Umbilical cord (tissue), 1 donor: ENCODE measurements at regions not wholly inside any gene's neighbourhood (a gene's known extent, or its start where the extent isn't known, plus 50 kb on each side); places are given as distances from the start of the nearest gene placed in this dataset.
"Not testable (repeated sequence)": the region's sequence is repeated elsewhere in the genome, so short reads cannot be mapped to it uniquely, and the experiment has no call there.

Experiments used
- DNase-seq: peaks from one replicate; pipeline ENCODE4 v3.0.0-alpha.2; 2015; ENCODE audit warnings: low spot score

DNA sequence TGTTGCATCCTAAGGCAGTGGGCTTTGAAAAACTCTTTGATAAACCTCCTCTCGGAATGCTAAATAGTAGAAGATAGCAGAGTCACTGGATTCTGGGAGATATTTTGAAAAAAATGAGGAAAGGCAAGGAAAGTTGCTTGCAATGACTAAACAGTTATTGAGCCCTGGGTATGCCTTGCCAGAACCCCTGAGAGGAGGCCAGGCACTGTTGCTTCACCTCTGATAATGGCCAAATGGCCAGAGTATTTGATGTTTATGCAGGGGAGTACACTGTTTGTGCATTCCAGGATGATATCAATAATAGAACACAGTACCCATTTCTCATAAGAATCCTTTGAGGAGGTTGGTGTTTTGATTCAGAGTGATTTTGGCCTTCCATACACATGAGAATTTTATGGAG lies 935.1 kb upstream of the WWC1 start:
- DNase-seq, result peak; percentile 13

GRCh38 chr5:167358868-167359492 lies 932.5 kb upstream of the WWC1 start:
- DNase-seq, result no peak

DNA sequence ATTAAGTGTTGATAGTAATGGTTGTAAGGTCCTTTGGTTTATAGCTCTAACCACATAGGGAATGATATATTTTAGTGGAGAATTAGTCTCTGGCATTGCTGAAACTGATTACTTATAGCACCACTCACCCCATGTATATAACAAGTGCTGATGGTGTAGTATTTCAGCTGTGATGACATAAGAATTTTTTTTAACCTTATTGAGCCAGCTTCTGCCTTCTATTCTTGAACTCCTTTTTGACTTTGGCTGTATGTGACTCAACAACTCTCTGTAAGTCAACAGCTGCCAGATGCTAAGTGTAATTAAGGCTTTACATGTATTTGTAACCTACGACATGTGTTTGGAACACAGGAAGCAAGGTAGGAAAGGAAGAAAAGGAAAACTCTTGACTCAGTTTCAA lies 929.6 kb upstream of the WWC1 start:
- no peak for DNase-seq

DNA sequence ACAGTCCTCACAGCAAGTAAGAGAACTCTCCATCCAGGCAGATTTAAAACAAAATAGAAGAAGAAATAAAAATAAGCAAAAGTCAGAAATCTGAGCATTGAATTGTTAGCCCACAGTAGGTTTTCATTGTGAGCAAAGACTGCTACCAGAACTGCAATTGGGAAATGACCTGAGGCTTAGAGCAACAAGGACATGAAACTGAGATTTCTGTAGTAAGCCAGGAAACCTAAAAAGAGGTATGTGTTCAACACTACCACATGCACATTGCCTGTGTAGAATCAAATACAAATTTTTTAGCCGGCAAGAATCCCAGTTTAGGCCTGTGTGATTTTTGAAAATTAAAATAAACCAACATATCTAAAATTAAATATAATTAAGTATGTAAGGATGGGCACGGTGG lies 928.4 kb upstream of the WWC1 start:
- DNase-seq, result no peak

- no peak for DNase-seq
These were observed 916.3 kb upstream of the WWC1 start for GRCh38 chr5:167375125-167375524.

DNA sequence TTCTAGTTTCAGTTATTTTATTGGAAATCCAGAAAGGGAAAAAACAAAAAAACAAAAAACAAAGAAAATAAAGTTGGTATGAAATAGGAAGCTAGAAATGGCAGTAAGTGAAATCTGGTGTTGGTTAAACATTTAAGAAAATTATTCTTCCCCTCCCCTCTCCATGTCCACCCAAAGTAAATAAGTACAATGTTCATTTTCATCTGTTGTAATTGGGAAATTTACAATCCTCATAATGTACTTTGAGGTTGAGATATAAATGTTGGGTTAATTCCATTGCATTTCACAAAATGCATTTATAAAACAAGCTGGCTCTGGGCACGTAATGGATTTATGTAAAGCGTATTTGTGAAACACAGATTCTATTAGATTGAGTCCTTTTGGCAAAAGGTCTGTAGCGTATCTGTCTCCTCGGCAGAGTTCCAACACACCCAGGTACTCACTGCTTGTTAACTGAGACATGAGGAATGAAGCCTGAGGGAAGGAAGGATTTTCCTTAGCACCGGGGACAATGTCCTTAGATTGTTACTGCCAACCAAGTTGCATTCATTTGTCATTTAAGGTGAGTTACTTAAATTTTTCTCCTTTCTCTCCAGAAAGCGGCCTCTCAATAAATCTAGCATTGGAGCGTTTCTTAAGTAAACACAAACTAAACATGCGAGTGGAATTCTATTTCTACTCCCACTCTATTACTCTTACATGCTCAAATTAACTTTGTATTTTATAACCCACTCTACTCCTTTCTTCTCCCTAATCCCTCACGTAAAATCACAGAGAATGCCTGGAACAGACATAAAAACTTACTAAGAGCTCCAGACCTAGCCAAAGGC lies 912.3 kb upstream of the WWC1 start:
- DNase-seq, result peak; percentile 40

DNA sequence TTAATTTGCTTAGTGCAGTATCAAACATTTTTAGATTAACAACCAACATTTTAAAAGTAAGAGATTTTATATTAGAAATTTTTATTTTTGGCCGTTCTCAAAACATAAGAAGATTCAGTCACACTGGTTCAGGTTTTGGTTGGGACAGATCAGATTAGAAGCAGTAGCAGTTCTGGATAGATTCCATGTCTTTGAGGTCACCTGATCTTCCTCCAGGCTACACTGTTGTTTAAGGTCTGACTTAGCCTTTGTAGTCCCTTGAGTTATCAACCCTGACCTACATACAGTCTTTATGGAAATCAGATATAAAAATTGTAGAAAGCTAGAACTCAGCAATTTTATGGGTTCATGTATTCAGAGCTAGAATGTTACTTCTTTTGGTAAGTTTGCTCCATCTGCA lies 910.0 kb upstream of the WWC1 start:
- DNase-seq, result no peak

GRCh38 chr5:167389537-167389936 lies 901.9 kb upstream of the WWC1 start:
- DNase-seq, result peak; percentile 12

- not testable (repeated sequence) for DNase-seq
These were observed 900.2 kb upstream of the WWC1 start for GRCh38 chr5:167391286-167391685.

DNA sequence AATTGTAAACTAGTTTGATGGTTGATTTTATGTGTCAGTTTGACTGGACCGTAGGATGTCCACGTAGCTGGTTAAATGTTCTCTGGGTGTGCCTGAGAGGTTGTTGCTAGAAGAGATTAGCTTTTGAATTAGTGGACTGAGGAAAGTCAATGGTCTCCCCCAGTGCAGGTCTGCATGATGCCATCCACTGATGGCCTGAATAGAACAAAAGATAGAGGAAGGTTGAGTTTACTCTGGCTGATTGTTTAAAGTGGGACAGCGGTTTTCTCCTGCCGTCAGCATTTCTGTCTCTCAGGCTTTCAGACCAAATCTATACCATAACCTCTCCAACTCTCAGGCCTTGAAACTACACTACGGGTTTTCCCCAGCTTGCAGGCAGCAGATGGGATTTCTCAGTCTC lies 899.2 kb upstream of the WWC1 start:
- DNase-seq, result no peak

GRCh38 chr5:167393358-167393757 lies 898.1 kb upstream of the WWC1 start:
- no peak for DNase-seq

DNA sequence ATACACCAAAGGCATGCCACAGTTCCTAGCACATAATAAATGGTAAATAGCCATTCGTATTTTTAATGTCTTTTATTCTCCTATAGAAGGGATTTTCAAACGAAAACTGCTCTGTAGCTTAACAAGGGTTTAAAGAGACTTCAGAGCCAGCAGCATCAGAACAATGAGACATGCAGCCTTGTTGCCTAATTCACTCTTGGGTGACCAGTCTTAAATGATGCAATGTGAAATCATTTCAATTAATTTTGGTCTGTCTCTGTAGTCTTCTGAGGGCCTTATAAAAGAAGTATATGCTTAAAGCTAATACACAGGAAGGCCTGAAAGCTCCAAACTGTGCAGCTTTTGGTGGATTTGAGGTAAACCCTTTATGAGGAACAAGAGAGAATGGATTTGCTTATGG lies 888.8 kb upstream of the WWC1 start:
- DNase-seq, result peak; percentile 42

GRCh38 chr5:167406513-167406912 lies 884.9 kb upstream of the WWC1 start:
- no peak for DNase-seq

GRCh38 chr5:167412556-167412955 lies 878.9 kb upstream of the WWC1 start:
- no peak for DNase-seq

DNA sequence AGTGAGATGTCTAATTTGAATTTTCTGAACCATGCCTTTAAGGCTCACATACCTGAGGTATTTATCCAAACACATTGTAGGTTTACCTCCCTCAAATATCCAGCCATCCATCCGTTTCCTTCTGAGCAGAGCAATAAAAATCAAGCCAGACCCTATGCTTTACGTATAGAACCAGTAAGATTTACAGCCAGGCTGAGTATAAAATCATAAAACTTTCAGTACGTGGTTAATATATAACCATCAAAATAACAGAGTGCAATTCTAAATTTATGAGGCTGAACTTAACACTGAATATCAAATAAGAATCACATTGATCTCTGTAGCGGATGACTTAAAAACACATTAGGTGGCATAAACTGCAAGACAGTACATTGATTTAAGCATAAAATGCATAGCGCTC lies 877.9 kb upstream of the WWC1 start:
- DNase-seq, result no peak

- DNase-seq, result no peak
These were observed 876.8 kb upstream of the WWC1 start for GRCh38 chr5:167414611-167415010.

DNA sequence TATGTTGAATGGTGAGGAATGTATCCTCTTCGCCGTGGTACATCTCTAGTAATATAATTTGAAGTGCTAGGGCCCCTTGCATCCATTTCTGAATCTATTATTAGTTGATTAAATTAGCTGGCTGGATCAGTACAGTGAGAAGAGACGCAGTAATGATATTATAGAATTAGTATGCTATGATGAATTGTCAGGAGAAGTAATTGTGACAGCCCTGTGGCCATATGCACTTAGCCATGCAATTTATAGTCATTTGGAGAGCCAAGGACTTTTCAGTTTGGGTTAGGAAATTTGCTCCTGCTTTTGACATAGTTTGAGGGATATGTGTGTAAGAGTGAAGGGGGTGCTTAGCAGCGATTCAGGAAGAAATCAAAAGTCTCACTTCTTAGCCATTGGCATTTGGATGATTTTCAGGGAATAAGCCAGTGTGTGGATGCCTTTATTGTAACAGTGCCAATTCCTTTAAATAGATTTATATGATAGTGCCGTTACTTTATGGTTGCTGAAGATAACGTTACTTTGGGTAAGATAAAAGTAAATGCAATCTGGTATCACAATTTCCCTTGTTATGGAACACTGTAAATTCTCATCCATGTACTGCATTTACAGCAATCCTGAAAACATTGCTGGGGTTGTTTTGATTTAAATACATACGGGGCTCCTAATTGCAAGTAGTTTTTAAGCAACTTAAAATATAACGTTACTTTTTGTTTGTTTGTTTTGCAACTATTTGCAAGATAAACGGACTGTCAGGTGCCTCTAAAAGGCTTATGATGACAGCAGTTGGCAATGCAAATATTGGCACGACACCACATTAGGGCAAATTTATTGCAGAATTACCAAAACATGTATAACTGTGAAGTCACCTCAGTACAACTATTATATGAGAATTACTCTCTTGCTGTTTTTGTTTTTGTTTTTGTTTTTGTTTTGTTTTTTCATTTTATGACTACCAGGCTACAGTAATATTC lies 875.4 kb upstream of the WWC1 start:
- DNase-seq, result peak; percentile 6

DNA sequence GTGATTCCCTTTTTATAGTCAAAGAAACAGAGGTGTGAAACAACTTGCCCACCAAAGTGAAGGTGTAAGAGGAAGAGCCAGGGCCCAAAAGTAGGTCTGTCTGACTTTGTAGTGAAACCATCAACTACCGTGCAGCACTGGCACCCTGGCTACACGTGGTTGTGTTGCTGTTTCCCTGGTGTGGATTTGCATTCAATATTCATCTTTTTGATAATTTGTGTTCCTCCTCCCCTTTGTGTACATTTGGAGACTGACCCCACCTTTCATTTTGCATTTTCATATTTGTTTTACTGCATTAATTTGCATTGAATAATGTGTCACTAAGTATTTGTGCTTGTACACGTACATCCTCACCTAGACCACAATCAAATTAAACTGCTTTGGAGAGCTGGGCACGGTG lies 873.8 kb upstream of the WWC1 start:
- DNase-seq, result no peak

GRCh38 chr5:167425161-167425560 lies 866.3 kb upstream of the WWC1 start:
- no peak for DNase-seq

DNA sequence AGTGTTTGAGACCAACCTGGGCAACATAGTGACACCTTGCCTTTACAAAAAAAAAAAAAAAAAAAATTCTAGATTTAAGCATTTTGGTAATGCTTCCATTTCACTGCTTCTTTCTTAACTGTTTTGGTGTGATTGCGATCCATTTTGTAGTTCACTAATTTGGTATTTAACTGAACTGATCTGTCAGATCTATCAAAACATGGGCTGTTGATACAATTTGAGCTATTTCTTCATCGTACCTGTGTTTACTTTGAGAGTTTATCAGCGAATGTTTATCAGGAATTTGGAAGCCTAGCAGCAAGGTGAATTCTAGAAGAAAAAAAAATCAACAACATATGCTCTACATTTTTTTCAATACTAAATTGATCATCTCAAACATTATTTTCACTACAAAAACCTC lies 864.9 kb upstream of the WWC1 start:
- no peak for DNase-seq

- DNase-seq, result not testable (repeated sequence)
These were observed 863.8 kb upstream of the WWC1 start for GRCh38 chr5:167427641-167428040.

DNA sequence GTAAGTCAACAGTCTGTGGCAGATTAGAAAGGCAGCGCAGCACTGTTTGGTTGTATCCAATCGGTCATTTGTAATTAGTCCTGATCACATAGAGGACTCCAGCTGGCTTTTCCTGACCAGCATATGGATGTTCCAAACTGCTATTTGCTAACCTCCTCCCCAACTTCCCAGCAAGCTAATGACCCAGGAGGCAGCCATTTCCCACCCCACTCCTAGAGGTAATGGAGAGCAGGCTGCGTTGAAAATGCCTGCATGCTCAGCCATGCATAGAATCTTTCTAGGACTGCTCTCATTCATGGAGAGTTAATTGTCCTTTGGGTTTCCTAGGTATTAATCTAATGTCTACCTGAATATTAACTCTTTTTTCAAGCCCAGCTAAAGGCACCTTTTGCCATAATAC lies 850.6 kb upstream of the WWC1 start:
- no peak for DNase-seq
